ENCODE measurements at regions not wholly inside any gene's neighbourhood (a gene's known extent, or its start where the extent isn't known, plus 50 kb on each side); places are given as distances from the start of the nearest gene placed in this dataset.

DNA sequence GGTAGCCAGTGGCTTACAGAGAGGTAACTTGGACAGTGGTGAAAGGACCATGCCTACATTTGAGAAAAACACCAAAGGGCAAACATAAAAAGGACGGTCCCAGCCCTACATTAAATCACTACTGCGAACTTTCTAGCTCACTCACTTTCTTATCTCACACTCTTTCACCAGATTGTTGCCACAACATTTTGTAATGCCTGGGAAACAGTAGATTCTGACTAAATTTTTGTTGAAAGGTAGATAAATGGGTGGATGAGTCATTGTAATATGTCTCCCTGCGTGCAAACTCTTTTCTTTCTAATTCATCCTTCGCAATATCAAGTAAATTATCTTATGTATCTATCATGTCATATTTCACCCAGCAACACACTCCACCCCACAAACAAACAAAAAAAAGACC, 192.2 kb downstream of the IRS1 start:
- H3K27ac ChIP-seq, result no peak overlapping the region
- TF ChIP-seq CTCF (IDR thresholded peaks at IDR 0.05), result no peak
- H3K4me1 ChIP-seq, result no peaks in the 10 kb centered on the region
- no peak overlapping the region for H3K4me3 ChIP-seq
- no peaks in the 10 kb centered on the region for H3K9me3 ChIP-seq
- no peaks in the 10 kb centered on the region for H3K27me3 ChIP-seq
- no peak overlapping the region for H3K9ac ChIP-seq (ENCODE audit: low read depth in 2 of 2, low read length in 2 of 2)
- intact Hi-C loops (cut with DNase I), result no loop called here
- no peak for DNase-seq
- no peaks in the 10 kb centered on the region for H3K36me3 ChIP-seq

DNA sequence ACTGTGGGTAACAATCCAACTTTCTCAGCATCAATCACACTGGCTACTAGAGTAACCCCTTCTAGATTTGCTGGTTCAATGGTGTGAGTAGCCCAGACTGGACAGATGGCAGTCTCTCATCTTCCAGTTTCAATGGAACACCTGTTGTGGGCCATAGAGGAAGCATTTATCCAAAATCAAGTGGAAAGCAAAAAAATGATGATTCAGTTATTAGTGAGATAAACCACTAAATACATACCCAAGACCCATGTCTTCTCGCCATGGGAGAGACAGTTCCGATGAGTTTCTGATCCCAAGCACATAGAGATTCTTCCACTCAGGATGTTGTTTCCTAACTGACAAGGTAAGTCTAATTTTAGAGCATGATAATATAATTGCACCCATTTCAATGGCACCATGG, 194.0 kb downstream of the IRS1 start:
- H3K36me3 ChIP-seq, result no peaks in the 10 kb centered on the region
- no peak overlapping the region for H3K4me3 ChIP-seq
- TF ChIP-seq CTCF (IDR thresholded peaks at IDR 0.05), result no peak
- no peak overlapping the region for H3K27ac ChIP-seq
- no peaks in the 10 kb centered on the region for H3K4me1 ChIP-seq
- no peak for DNase-seq
- intact Hi-C loops (cut with DNase I), result no loop called here
- H3K9me3 ChIP-seq, result no peaks in the 10 kb centered on the region
- H3K27me3 ChIP-seq, result no peaks in the 10 kb centered on the region
- H3K9ac ChIP-seq (ENCODE audit: low read depth in 2 of 2, low read length in 2 of 2), result no peak overlapping the region

- TF ChIP-seq CTCF (IDR thresholded peaks at IDR 0.05), result no peak
- Histone ChIP-seq H3K36me3 (no peaks in the 10 kb centered on the region), H3K4me3 (no peak overlapping the region), H3K9ac (ENCODE audit: low read depth in 2 of 2, low read length in 2 of 2) (no peak overlapping the region), H3K27me3 (no peaks in the 10 kb centered on the region), H3K4me1 (no peaks in the 10 kb centered on the region), H3K9me3 (no peaks in the 10 kb centered on the region), H3K27ac (no peak overlapping the region)
- intact Hi-C loops (cut with DNase I), result no loop called here
- no peak for DNase-seq
Measured at GRCh38 chr2:226603606-226604005, 196.0 kb downstream of the IRS1 start.

GRCh38 chr2:226601881-226602662, 197.5 kb downstream of the IRS1 start:
- no peaks in the 10 kb centered on the region for H3K4me1 ChIP-seq
- DNase-seq, result no peak
- no peak overlapping the region for H3K9ac ChIP-seq (ENCODE audit: low read depth in 2 of 2, low read length in 2 of 2)
- no peaks in the 10 kb centered on the region for H3K27me3 ChIP-seq
- no peak for TF ChIP-seq CTCF (IDR thresholded peaks at IDR 0.05)
- no peak overlapping the region for H3K27ac ChIP-seq
- no peaks in the 10 kb centered on the region for H3K36me3 ChIP-seq
- no peaks in the 10 kb centered on the region for H3K9me3 ChIP-seq
- no peak overlapping the region for H3K4me3 ChIP-seq
- intact Hi-C loops (cut with DNase I), result no loop called here

DNA sequence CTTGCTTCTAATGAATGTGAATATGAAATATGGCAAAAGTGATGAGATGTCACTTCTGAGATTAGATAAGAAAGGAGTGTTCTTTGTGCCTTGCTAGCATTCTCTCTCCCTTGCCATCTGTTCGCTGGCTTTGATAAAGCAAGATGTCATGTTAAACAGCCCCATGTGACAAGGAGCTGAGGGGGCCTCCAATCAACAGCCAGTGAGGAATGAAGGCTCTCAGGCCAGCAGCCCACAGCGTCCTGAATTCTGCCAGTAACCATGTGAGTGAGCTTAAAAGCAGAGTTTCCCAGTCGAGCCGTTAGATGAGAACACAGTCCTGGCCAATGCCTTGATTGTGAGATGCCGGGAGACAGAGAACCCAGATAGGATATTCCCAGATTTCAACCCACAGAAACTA, 198.8 kb downstream of the IRS1 start:
- intact Hi-C loops (cut with DNase I), result no loop called here
- Histone ChIP-seq H3K27ac (no peak overlapping the region), H3K4me3 (no peak overlapping the region), H3K4me1 (no peaks in the 10 kb centered on the region), H3K36me3 (no peaks in the 10 kb centered on the region), H3K9me3 (no peaks in the 10 kb centered on the region), H3K27me3 (no peaks in the 10 kb centered on the region), H3K9ac (ENCODE audit: low read depth in 2 of 2, low read length in 2 of 2) (no peak overlapping the region)
- no peak for TF ChIP-seq CTCF (IDR thresholded peaks at IDR 0.05)
- DNase-seq, result no peak
